T-helper 2 cell treated with Interferon-gamma antibody and Interleukin-4, amounts not matched to agents 5 μg/mL and 100 μg/mL, for 36 hours (primary cell): ENCODE measurements at regions not wholly inside any gene's neighbourhood (a gene's known extent, or its start where the extent isn't known, plus 50 kb on each side); places are given as distances from the start of the nearest gene placed in this dataset.

Experiments used
- DNase-seq: peaks from one replicate; pipeline ENCODE4 v3.0.0; 2021; ENCODE audit warnings: low spot score
- H3K27ac Mint-ChIP-seq: one replicate; pipeline ENCODE4 v1.8.0; 2021; ENCODE audit warnings: mild to moderate bottlenecking, mixed read lengths
- H3K27me3 Mint-ChIP-seq: one replicate; pipeline ENCODE4 v1.8.0; 2021; ENCODE audit warnings: low read depth, mixed read lengths
- H3K36me3 Mint-ChIP-seq: one replicate; pipeline ENCODE4 v1.8.0; 2021; ENCODE audit warnings: low read depth, mixed read lengths
- H3K4me1 Mint-ChIP-seq: one replicate; pipeline ENCODE4 v1.8.0; 2021; ENCODE audit warnings: low read depth, mixed read lengths
- H3K4me3 Mint-ChIP-seq: one replicate; pipeline ENCODE4 v1.8.0; 2022; ENCODE audit warnings: mild to moderate bottlenecking, moderate library complexity, mixed read lengths
- H3K9me3 Mint-ChIP-seq: one replicate; pipeline ENCODE4 v1.8.0; 2021; ENCODE audit warnings: mixed read lengths

DNA sequence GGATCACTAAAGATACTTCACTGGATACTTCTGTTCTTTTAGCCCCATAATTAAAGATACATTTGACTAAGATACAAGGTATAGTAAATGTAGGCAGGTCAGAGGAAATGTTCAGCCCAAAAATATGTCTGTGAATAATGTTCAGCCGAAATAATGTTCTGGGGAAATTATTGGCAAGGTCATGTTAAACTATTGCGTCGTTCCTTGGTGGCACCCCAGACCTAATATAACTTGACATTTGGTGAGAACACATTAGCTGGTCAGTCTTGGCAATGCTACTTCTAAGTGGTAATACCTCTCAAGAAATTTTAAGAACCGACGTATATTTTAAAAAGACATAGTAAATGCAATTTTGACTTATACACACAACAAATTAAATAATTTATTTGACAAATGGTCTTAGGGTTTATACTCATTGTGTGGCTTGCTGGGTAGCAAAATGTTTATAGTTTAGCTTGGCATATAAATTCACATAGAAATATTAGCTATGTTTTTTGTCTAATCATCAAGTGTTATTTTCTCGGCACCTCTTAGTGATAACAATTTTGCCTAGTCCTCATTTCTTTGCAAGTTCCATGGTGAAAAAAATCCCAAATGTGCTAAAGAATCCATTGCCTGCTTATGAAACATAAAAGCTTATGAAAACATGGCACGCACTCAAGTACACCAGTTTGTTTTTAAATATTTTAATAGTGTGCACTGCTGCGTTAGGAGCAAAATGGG is 270.3 kb upstream of the NEBL start:
- DNase-seq, result no peak
- Mint-ChIP-seq H3K4me1 (no peaks in the 10 kb centered on the region), H3K27ac (no peak overlapping the region), H3K27me3 (peaks cover 14% of the 10 kb centered on the region), H3K9me3 (no peaks in the 10 kb centered on the region), H3K36me3 (no peaks in the 10 kb centered on the region), H3K4me3 (no peak overlapping the region)

DNA sequence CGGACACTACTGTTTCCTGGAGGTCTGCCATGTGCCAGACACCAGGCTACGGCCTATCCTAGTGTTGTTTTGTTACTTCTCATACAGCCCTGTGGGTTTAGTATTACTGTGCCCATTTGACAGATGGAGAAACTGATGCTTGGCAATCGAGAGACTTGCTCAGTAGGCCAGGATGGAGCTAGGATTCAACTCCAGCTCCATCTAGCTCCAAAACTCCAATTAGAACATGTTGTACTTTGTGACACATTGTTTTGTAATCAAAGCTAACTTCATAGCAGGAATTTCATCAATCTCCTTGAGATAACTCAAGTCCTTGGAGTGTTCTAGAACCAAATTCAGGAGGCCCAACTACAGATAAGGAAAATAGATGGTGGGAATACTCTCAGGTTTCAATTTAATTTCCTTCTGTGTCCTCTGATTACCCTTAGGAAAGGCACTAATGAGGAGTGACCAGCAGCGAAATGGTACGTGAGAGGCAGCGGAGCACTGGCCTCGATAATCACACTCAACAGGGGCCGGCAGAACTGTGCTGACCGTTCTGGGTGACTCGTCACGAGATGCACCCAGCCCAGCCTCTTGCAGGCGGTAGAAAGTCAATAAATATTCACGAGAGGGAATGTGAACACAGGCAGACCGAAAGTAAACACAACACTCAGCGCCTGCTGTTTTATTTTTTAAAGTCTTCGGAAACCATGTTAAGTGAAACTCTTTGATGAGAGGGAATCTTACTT is 269.6 kb upstream of the NEBL start:
- Mint-ChIP-seq H3K27ac (no peak overlapping the region), H3K27me3 (peaks cover 7% of the 10 kb centered on the region), H3K36me3 (no peaks in the 10 kb centered on the region), H3K4me1 (no peaks in the 10 kb centered on the region), H3K9me3 (no peaks in the 10 kb centered on the region), H3K4me3 (no peak overlapping the region)
- DNase-seq, result no peak

DNA sequence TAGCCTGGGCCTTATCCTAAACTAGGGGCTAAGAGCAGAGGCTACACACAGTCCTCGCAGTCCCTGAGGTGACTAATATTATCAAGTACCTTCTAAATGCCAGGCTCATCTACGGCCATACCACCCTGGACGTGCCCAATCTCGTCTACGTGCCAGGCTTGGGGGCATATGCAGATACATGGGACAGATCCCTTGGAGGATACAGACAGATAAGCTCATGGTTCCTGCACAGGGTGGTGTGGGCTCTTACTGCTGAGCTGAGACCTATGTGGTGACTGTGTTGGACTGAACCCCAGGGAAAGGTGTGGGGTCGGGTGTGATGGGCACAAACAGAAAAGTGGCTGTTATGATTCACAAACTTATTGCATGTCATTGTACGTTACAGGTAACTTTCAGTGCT is 268.4 kb upstream of the NEBL start:
- Mint-ChIP-seq H3K9me3 (no peaks in the 10 kb centered on the region), H3K4me1 (no peaks in the 10 kb centered on the region), H3K27ac (no peak overlapping the region), H3K36me3 (no peaks in the 10 kb centered on the region), H3K27me3 (no peaks in the 10 kb centered on the region), H3K4me3 (no peak overlapping the region)
- DNase-seq, result no peak

DNA sequence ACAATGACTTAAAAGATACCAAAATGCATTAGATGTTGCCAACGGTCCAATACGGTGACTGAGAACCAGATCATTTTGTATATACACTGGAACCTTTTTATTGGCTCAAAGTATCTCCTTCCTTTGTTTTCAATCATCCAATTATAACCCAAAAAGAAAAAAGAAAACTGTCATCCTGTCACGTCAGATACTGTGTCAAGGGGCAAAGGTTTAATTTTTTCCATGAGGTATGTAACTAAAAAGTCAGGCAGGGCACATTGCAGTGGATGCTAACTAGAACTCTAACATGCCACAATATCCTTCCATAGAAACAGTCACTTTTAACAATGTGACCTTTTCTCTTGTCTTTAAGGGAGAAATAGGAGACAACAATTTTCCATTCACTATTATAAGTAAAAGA is 267.6 kb upstream of the NEBL start:
- DNase-seq, result no peak
- Mint-ChIP-seq H3K27ac (no peak overlapping the region), H3K9me3 (no peaks in the 10 kb centered on the region), H3K4me1 (no peaks in the 10 kb centered on the region), H3K36me3 (no peaks in the 10 kb centered on the region), H3K27me3 (no peaks in the 10 kb centered on the region), H3K4me3 (no peak overlapping the region)

DNA sequence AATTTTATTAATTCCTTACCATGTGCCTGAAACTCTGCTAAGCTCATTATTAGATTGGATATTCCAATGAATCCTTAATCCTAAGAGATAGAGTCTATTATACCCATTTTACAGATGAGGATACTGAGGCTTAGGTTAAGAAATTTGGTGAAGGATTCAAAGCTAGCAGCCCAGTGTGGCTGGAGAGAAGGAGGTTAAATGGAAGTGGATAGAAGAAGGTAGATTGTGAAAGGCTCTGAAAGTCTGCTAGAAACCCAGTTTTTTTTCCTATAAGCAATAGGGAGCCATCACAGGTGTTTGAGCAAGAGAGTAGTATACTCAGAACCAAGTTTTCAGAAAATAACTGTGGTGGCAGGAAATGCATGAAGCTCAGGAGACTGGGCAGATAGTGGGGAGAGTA is 265.8 kb upstream of the NEBL start:
- Mint-ChIP-seq H3K36me3 (no peaks in the 10 kb centered on the region), H3K9me3 (no peaks in the 10 kb centered on the region), H3K27ac (no peak overlapping the region)

DNA sequence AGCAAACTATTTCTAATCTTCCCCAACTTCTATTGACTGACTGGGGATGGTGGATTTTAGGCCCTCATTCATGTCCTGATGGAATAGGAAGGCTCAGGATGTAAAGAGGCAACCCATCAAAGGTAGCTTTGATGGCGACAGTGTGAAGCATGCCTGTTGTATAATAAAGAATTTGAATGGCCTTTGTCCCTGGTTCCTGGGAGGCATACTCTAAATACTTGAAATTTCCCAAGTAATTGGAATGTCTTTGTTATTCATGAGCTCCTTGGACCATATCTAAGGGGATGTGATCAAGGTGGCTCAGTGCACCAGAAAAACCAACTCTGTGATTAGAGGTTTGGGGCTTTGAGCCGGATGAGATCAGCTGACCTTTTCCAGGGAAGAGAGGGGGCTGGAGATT is 264.5 kb upstream of the NEBL start:
- no peak overlapping the region for H3K4me3 Mint-ChIP-seq
- H3K27ac Mint-ChIP-seq, result no peak overlapping the region
- H3K4me1 Mint-ChIP-seq, result no peaks in the 10 kb centered on the region
- H3K27me3 Mint-ChIP-seq, result no peaks in the 10 kb centered on the region
- H3K9me3 Mint-ChIP-seq, result no peaks in the 10 kb centered on the region
- no peak for DNase-seq
- H3K36me3 Mint-ChIP-seq, result no peaks in the 10 kb centered on the region

More for the DNA sequence above, 265.8 kb upstream of the NEBL start:
- H3K4me1 Mint-ChIP-seq, result no peaks in the 10 kb centered on the region
- no peak overlapping the region for H3K4me3 Mint-ChIP-seq
- H3K27me3 Mint-ChIP-seq, result no peaks in the 10 kb centered on the region
- DNase-seq, result no peak

DNA sequence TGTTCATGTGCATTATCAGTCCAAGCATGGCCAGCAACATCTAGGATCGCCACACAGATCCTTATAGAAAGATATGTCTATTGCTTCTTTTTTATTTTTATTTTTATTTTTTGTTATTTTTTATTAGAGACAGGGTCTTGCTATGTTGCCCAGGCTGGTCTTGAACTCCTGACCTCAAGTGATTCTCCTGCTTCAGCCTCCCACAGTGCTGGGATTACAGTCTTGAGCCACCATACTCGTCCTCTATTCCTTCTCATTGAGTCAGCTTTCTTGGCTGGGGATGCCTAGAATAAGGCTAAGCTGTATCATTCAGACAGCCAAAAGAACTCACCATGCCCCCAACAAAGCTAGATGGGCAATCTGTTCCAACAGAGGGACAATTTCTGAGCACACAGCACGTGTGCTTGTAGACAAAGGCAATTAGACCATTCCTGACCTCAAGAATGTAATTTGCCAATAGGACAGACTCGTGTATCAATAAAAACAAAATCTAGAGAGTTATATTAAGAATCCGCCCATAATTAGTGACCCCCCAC is 264.0 kb upstream of the NEBL start:
- no peaks in the 10 kb centered on the region for H3K4me1 Mint-ChIP-seq
- no peaks in the 10 kb centered on the region for H3K9me3 Mint-ChIP-seq
- no peaks in the 10 kb centered on the region for H3K36me3 Mint-ChIP-seq
- no peaks in the 10 kb centered on the region for H3K27me3 Mint-ChIP-seq
- H3K27ac Mint-ChIP-seq, result no peak overlapping the region
- DNase-seq, result no peak
- no peak overlapping the region for H3K4me3 Mint-ChIP-seq

DNA sequence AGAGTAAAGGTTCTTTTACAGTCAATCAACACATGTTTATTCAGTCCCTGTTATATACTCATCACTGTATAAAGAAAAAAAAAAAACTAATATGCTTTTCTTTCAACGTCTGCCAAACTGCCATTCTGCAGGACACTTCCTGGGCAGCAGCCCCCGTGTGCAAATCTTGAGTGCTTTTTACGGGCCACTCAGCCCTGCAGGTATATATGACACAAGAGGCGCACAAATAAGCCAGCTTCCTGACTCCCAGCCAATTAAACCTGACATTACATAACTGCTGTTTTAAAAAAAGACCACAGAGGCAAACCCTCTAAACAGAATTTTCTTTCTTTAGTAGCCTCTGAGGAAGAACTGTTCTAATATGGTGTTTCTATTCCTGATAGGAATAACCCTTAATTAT is 263.0 kb upstream of the NEBL start:
- H3K36me3 Mint-ChIP-seq, result no peaks in the 10 kb centered on the region
- DNase-seq, result no peak
- H3K4me1 Mint-ChIP-seq, result no peaks in the 10 kb centered on the region
- H3K27me3 Mint-ChIP-seq, result no peaks in the 10 kb centered on the region
- H3K4me3 Mint-ChIP-seq, result no peak overlapping the region
- no peaks in the 10 kb centered on the region for H3K9me3 Mint-ChIP-seq
- H3K27ac Mint-ChIP-seq, result no peak overlapping the region

DNA sequence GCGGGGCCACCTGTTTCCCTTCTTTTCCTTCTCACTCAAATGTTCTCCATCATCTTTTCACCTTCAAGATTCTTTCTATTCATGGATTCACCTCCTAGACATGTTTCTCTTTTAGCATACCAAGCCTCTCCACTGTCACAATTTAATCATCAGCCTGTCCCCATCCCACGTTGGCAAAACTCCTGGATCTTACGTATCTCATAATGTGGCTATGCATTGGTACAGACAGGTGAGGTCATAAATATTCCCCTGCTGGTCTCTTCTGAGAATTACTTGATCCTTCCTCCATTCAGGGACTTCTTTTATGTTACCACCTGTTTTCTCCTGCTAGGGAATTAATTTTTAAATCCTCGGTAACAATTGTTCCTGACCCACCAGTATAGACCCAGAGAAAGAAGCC is 262.6 kb upstream of the NEBL start:
- no peaks in the 10 kb centered on the region for H3K36me3 Mint-ChIP-seq
- no peak overlapping the region for H3K27ac Mint-ChIP-seq
- H3K9me3 Mint-ChIP-seq, result no peaks in the 10 kb centered on the region

DNA sequence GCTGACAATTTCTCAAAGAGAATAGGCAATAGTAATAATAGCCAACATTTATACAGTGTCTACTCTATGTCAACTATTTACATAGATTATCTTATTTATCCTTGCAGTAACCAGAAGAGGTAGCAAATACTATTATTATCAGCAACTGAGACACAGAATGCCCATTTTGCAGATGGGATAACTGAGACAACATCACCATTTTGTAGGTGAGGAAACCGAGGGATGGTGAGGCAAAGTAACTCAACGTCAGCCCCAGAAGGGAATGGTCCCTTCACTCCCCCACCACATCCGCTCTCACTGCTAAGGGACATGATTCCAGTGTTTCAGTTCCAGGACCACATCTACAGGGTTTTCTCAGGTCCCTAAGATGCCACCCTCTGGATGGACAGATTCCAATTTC is 261.2 kb upstream of the NEBL start:
- no peaks in the 10 kb centered on the region for H3K4me1 Mint-ChIP-seq
- no peaks in the 10 kb centered on the region for H3K36me3 Mint-ChIP-seq
- DNase-seq, result no peak
- H3K9me3 Mint-ChIP-seq, result no peaks in the 10 kb centered on the region
- H3K27me3 Mint-ChIP-seq, result no peaks in the 10 kb centered on the region
- H3K27ac Mint-ChIP-seq, result no peak overlapping the region
- no peak overlapping the region for H3K4me3 Mint-ChIP-seq

More for the DNA sequence above, 262.6 kb upstream of the NEBL start:
- H3K4me1 Mint-ChIP-seq, result no peaks in the 10 kb centered on the region
- no peak overlapping the region for H3K4me3 Mint-ChIP-seq
- no peak for DNase-seq
- H3K27me3 Mint-ChIP-seq, result no peaks in the 10 kb centered on the region

DNA sequence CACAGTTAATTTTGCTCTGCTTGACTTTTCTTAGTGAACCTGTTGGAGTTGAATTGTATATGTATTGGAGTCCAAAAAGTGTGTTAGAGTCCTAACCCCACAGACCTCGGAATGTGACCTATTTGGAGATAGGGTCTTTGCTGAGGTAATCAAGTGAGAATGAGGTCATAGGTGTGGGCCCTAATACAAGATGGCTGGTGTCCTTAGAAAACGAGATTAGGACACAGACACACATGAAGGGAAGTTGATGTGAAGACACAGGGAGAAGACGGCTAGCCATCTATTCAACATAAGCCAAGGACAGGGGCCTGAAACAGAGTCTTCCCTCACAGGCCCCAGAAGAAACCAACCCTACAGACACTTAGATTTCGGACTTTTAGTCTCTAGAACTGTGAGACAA is 260.6 kb upstream of the NEBL start:
- H3K27me3 Mint-ChIP-seq, result no peaks in the 10 kb centered on the region
- no peaks in the 10 kb centered on the region for H3K36me3 Mint-ChIP-seq
- no peaks in the 10 kb centered on the region for H3K9me3 Mint-ChIP-seq
- no peak for DNase-seq
- no peak overlapping the region for H3K4me3 Mint-ChIP-seq
- H3K4me1 Mint-ChIP-seq, result no peaks in the 10 kb centered on the region
- no peak overlapping the region for H3K27ac Mint-ChIP-seq

DNA sequence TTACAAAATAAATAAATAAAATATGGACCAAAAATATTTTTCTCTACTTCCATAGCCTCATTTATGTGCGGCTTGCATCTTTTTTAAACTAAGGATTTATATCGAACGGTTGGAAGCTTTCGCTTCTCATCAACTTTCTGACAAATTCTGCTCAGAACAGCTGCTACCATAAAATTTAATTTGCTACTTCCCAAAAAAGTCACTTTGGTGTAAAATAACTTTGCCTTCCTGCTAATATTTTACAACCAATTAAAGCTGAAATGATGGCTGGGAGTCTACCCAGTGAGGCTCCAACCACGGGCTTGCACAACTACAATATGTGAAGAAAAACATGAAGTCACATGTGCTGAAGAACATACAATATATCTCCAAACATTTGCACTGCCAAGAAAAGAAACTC is 253.1 kb upstream of the NEBL start:
- H3K27ac Mint-ChIP-seq, result no peak overlapping the region
- H3K4me3 Mint-ChIP-seq, result no peak overlapping the region
- H3K27me3 Mint-ChIP-seq, result no peaks in the 10 kb centered on the region
- DNase-seq, result no peak
- no peaks in the 10 kb centered on the region for H3K9me3 Mint-ChIP-seq
- H3K36me3 Mint-ChIP-seq, result no peaks in the 10 kb centered on the region
- no peaks in the 10 kb centered on the region for H3K4me1 Mint-ChIP-seq

DNA sequence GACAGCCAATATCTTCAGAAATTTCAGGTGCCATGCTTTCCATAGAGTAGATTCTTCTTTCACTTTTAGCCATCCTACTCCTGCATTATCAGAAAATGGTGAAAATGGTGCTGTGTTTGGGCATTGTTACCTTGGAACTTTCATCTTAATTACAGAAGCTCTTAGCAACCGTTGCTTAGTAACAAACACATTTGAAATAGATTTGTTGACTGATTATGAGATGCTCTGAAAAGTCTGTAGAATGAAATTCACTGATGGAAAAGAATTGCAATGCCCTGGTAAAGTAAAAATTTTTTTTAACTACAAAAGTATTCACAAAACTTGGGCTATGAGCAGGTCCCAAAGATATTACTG is 249.3 kb upstream of the NEBL start:
- DNase-seq, result no peak
- H3K4me3 Mint-ChIP-seq, result no peak overlapping the region
- H3K27ac Mint-ChIP-seq, result no peak overlapping the region
- no peaks in the 10 kb centered on the region for H3K36me3 Mint-ChIP-seq
- no peaks in the 10 kb centered on the region for H3K4me1 Mint-ChIP-seq
- no peaks in the 10 kb centered on the region for H3K27me3 Mint-ChIP-seq
- H3K9me3 Mint-ChIP-seq, result no peaks in the 10 kb centered on the region

DNA sequence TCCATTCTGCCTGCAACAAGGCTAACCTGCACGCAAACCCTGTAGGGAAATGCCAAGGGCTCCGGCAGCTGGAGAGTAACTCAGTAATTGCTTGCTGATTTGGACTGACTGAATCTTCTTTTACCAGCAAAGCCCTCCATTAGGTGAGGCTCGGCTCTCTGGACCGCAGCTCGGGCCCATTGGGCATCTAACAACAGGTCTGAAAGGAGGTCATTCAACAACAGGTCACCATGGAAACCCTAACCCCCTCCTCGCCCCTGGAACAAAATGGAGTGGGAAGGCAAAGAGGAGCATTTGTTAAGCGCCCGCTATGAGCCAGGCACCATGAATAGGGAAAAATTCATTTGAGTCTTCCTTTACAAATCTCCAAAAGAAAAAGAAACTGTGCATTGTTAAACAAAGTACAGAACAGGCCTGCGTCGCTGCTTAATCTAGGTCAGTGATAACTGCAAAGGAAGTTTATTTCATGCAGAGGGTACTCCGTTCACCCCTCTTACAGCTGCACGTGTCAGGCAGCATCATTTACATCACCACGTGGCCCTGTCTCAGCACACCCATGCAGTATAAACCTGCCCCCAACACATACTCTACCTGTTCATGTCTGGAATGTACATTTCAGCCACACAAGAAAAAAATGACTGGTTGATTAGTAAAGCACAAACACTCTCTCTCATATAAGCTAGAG is 248.8 kb upstream of the NEBL start:
- H3K27ac Mint-ChIP-seq, result no peak overlapping the region
- no peak for DNase-seq
- H3K4me3 Mint-ChIP-seq, result no peak overlapping the region
- H3K27me3 Mint-ChIP-seq, result no peaks in the 10 kb centered on the region
- H3K9me3 Mint-ChIP-seq, result no peaks in the 10 kb centered on the region
- no peaks in the 10 kb centered on the region for H3K36me3 Mint-ChIP-seq
- no peaks in the 10 kb centered on the region for H3K4me1 Mint-ChIP-seq
